Ectodermal cell (in vitro differentiated cells): ENCODE measurements at regions not wholly inside any gene's neighbourhood (a gene's known extent, or its start where the extent isn't known, plus 50 kb on each side); places are given as distances from the start of the nearest gene placed in this dataset.

Source experiments
- H3K27ac ChIP-seq: 2 replicates; pipeline ENCODE4 v1.7.0; 2013; ENCODE audit warnings: mild to moderate bottlenecking, low read depth, low read length; ENCODE audit not compliant: insufficient read depth, poor library complexity, severe bottlenecking
- H3K27me3 ChIP-seq: 2 replicates; pipeline ENCODE4 v1.7.0; 2013; ENCODE audit warnings: mild to moderate bottlenecking, low read length; ENCODE audit not compliant: insufficient read depth, control insufficient read depth, poor library complexity, severe bottlenecking
- H3K36me3 ChIP-seq: one replicate; pipeline ENCODE4 v1.7.0; 2013; ENCODE audit warnings: low read length; ENCODE audit not compliant: control insufficient read depth, insufficient read depth
- H3K4me1 ChIP-seq: one replicate; pipeline ENCODE4 v1.7.0; 2013; ENCODE audit warnings: low read length; ENCODE audit not compliant: control insufficient read depth, insufficient read depth
- H3K4me3 ChIP-seq: 2 replicates; pipeline ENCODE4 v1.7.0; 2013; ENCODE audit warnings: low read depth, low read length, control low read depth; ENCODE audit not compliant: insufficient read depth
- H3K9me3 ChIP-seq: 2 replicates; pipeline ENCODE4 v1.7.0; 2013; ENCODE audit warnings: mild to moderate bottlenecking, low read length, moderate library complexity; ENCODE audit not compliant: control insufficient read depth
- WGBS, 2 experiments: methylation state at CpG; one replicate each; pipeline ENCODE4 v1.1.7; 2013; ENCODE audit warnings: missing lambda C conversion rate in 2 of 2; 5-methylcytosine and 5-hydroxymethylcytosine counted together

DNA sequence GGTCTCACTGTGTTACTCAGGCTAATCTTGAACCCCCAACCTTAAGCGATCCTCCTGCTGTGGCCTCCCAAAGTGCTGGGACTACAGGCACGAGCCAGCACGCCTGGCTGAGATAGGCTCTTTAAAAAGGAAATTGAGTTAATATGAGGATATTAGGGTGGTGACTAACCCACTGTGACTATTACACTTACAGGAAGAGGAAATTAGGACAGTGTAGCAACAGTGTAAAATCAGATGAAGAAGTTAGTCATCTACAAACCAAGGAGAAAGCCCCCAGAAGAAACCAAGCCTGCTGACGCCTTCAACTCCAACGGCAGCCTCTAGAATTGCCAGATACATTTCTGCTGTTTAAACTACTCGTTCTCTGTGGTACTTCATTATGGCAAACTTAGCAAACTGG lies 711.9 kb downstream of the SUCLG1 start:
- no peaks in the 10 kb centered on the region for H3K36me3 ChIP-seq
- no peaks in the 10 kb centered on the region for H3K27me3 ChIP-seq
- H3K4me3 ChIP-seq, result no peak overlapping the region
- whole genome bisulfite sequencing, 2 experiments, result 94 to 95% methylated on average over 6 of the region's 6 CpGs
- no peak overlapping the region for H3K27ac ChIP-seq
- no peaks in the 10 kb centered on the region for H3K9me3 ChIP-seq
- no peaks in the 10 kb centered on the region for H3K4me1 ChIP-seq

DNA sequence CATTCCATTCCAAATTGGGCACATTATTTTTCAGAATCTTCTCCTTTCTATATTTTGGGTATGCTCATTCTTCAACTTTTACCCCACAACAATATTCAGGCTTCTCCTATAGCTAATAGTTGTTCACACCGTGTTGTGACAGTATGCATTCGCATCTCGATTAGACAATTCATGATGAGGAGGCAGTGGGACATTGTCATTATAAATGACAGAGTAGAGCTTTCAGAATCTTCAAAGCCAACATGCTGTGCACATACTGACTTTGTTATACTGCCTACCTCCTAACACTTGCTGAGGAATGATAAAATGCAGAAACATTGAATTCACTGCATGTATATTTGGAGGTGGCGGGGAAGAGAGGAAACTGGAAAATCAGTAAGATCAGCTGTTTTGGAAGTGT lies 714.2 kb downstream of the SUCLG1 start:
- Histone ChIP-seq H3K9me3 (no peaks in the 10 kb centered on the region), H3K27ac (no peak overlapping the region), H3K27me3 (no peaks in the 10 kb centered on the region), H3K4me1 (no peaks in the 10 kb centered on the region), H3K4me3 (no peak overlapping the region), H3K36me3 (no peaks in the 10 kb centered on the region)
- WGBS, 2 experiments, result 72 to 75% methylated on average over 4 of the region's 4 CpGs

DNA sequence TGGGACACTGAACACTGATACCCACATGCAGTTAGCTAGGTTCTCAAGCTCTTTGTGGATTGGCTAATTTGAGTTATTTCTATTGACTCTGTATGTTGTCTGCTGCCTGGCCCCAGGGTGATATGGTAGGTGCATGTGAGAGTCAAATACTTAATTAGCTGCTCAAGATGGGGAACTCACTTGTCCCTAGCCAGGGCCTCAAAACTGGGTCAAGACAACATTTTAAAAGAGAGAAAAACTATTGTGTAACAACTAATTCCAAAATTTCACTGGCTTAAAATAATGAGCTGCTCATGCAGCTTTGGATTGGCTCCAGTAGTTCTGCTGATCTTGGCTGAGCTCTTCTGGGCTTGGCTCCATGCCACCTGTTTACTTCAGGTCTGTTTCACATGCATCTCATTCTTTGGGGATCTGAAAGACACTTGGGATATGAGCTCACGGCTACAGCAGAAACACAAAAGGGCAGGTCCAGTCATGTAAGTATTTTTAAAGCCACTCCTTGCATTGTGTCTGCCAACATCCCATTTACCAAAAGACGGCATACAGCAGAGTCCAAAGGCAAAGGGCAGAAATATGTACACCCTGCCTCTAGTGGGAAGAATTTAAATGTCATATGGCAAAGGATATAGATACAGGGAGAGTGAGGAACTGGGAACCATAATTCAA lies 716.8 kb downstream of the SUCLG1 start:
- Histone ChIP-seq H3K36me3 (no peaks in the 10 kb centered on the region), H3K4me3 (no peak overlapping the region)
- WGBS, 2 experiments, result 87 to 94% methylated on average over 2 of the region's 2 CpGs

DNA sequence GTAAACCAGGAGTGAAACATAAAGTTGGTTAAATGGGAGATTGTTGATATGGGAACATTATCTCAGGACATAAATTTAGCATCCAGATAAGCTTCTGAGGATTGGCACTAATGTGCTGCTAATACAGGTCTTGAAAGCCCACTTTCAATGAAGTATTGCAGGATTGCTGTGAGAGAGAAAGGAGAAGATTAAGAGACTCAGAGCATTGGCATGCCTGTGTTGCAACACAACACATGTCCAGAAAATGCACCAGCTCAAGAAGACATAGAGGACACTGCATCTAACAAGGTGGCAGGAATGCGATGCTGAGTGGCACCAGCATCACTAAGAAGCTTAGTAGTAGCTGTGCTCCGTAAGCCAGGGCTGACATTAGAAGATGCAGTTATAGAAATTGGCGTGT lies 728.9 kb downstream of the SUCLG1 start:
- 89 to 95% methylated on average over 3 of the region's 3 CpGs for WGBS, 2 experiments
- no peaks in the 10 kb centered on the region for H3K9me3 ChIP-seq
- no peaks in the 10 kb centered on the region for H3K27me3 ChIP-seq
- H3K4me1 ChIP-seq, result no peaks in the 10 kb centered on the region
- no peak overlapping the region for H3K4me3 ChIP-seq
- H3K27ac ChIP-seq, result no peak overlapping the region
- no peaks in the 10 kb centered on the region for H3K36me3 ChIP-seq

More for the DNA sequence above, 716.8 kb downstream of the SUCLG1 start:
- Histone ChIP-seq H3K27me3 (no peaks in the 10 kb centered on the region), H3K4me1 (no peaks in the 10 kb centered on the region), H3K27ac (no peak overlapping the region), H3K9me3 (no peaks in the 10 kb centered on the region)

DNA sequence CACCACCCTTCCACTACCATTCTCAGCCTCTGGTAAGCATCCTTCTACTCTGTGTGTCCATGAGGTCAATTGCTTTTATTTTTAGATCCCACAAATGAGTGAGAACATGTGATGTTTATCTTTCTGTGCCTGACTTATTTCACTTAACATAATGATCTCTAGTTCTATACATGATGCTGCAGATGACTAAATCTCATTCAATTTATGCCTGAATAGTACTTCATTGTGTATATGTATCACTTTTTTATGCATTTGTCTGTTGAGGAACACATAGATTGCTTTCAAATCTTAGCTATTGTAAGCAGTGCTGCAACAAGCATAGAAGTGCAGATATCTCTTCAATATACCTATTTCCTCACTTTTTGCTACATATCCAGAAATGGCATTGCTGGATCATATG lies 733.3 kb downstream of the SUCLG1 start:
- Histone ChIP-seq H3K36me3 (no peaks in the 10 kb centered on the region), H3K4me3 (no peak overlapping the region), H3K27ac (no peak overlapping the region), H3K9me3 (no peaks in the 10 kb centered on the region), H3K27me3 (no peaks in the 10 kb centered on the region), H3K4me1 (no peaks in the 10 kb centered on the region)

DNA sequence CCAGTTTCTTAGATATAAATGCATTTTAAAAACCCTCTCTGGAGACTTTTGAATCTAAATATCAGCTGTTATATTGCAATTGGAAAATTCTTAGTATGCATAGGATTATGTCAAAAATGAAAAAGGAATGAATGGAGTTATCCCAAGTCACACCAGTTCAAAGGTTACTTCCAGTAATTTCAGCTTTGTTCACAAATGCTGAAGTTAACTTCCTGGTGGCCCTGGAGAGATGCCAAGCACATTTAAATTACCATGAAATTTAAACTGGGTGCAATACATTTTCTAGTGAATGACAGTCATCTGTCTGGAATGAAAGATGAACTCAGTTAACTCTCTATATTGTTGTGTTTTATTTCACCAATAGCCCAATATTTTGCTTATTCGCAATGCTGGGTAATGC lies 753.9 kb downstream of the SUCLG1 start:
- 100% methylated on average over 1 of the region's 1 CpG; no CpG with 5 or more reads in 1 of the 2 experiments for WGBS, 2 experiments

DNA sequence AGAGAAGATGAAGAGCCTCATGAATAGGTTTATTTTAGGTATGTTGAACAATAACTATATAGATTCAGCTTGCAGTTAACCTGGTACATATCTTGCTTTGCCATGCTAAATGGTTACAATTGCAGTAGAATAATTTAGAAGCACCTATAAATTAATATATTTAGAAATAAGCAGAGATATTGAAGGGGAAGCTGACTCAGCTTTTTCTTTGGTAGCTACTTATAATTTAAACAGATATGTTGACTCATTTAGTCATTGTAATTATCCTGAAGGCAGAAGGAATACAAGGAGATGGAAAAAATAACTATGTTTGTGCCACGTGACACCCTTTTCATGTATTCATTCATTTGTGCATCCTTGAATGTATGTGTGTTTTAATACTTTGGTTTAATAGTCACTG lies 755.5 kb downstream of the SUCLG1 start:
- no peaks in the 10 kb centered on the region for H3K27me3 ChIP-seq
- WGBS, 2 experiments, result 80 to 94% methylated on average over 1 of the region's 1 CpG

More for the DNA sequence above, 753.9 kb downstream of the SUCLG1 start:
- H3K36me3 ChIP-seq, result no peaks in the 10 kb centered on the region
- no peaks in the 10 kb centered on the region for H3K9me3 ChIP-seq
- H3K4me3 ChIP-seq, result no peak overlapping the region
- no peaks in the 10 kb centered on the region for H3K4me1 ChIP-seq
- no peak overlapping the region for H3K27ac ChIP-seq
- no peaks in the 10 kb centered on the region for H3K27me3 ChIP-seq

DNA sequence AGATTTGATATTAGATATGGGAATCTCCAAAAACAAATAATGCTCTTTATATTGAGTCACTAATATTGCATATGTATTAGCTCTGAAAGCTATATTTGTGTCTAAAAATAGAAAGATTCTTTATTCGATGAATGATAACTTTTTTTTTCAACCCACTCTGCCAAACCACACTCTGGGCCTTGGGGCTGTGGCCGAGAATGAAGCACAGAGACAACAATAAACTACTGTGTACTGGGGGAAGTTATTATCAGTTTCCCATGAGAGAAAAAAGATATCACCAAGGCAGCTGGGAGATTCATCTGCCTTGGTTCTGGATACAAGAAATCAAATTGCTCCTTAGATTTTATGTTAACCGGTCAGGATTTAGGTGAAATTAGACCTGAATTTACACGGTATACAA lies 762.2 kb downstream of the SUCLG1 start:
- no peaks in the 10 kb centered on the region for H3K9me3 ChIP-seq
- no peak overlapping the region for H3K4me3 ChIP-seq
- WGBS, 2 experiments, result 44 to 67% methylated on average over 3 of the region's 4 CpGs
- H3K4me1 ChIP-seq, result no peaks in the 10 kb centered on the region
- no peaks in the 10 kb centered on the region for H3K27me3 ChIP-seq
- no peak overlapping the region for H3K27ac ChIP-seq
- no peaks in the 10 kb centered on the region for H3K36me3 ChIP-seq

More for the DNA sequence above, 755.5 kb downstream of the SUCLG1 start:
- H3K4me3 ChIP-seq, result no peak overlapping the region
- no peaks in the 10 kb centered on the region for H3K4me1 ChIP-seq
- H3K9me3 ChIP-seq, result no peaks in the 10 kb centered on the region
- no peaks in the 10 kb centered on the region for H3K36me3 ChIP-seq
- no peak overlapping the region for H3K27ac ChIP-seq

DNA sequence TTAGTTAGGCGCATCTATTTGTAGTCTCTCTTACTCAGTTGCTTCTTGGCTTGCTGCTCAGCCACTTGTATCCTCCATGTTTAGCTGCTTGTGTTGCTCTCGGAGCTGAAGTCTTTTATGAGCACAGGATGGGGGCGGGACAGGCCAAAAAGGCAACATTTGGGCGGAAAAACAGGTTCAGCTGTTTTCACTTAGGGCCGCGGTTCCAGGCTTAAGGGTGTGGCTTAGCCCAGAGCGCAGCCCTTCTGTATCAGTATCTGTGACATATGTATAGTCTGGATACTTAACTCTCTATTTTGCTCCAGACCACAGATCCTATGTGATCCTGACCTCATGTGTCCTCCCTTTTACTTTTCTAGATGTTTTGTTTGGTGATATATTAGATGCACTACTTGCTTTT lies 763.5 kb downstream of the SUCLG1 start:
- H3K9me3 ChIP-seq, result no peaks in the 10 kb centered on the region
- H3K27ac ChIP-seq, result no peak overlapping the region
- no peaks in the 10 kb centered on the region for H3K4me1 ChIP-seq
- H3K4me3 ChIP-seq, result no peak overlapping the region
- H3K27me3 ChIP-seq, result no peaks in the 10 kb centered on the region
- H3K36me3 ChIP-seq, result no peaks in the 10 kb centered on the region
- WGBS, 2 experiments, result 90 to 96% methylated on average over 7 of the region's 7 CpGs

DNA sequence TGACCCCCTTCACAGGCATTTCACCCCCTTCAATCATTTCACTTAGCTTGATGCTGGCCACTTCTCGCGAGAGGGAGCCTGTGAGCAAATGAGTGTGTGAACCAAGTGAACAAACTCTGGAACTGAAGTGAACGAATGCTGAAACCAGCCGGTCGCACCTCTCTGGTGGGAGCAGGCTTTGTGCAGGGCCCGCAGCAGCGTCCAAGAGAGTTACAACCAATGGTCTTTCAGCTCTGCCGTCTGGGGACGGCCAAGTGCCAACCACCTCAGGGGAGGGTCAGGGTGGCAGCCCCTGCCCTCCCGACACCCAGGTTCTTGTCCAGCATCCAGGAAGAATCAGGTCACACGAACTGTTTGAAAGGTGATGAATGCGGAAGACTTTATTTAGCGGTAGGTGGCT lies 764.0 kb downstream of the SUCLG1 start:
- WGBS, 2 experiments, result 86 to 88% methylated on average over 13 of the region's 13 CpGs
- Histone ChIP-seq H3K4me1 (no peaks in the 10 kb centered on the region), H3K9me3 (no peaks in the 10 kb centered on the region), H3K27me3 (no peaks in the 10 kb centered on the region), H3K4me3 (no peak overlapping the region), H3K27ac (no peak overlapping the region), H3K36me3 (no peaks in the 10 kb centered on the region)

DNA sequence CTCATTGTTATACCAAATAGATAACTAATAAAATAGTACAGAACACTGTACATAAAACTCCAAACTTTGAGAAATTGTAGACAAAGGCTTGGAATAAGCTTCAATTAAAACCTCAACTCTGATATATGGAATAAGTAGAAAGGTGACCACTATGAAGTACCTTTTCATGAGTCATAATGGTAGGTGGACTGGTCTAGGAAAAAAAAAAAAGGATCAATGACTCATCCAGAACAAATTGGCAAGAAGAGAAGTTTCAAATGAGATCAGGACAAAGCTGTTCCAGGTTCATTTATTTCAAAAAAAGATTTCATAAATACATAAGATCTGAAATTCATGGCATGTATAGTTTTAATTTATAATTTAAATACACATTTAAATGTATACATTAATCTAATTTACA lies 769.7 kb downstream of the SUCLG1 start:
- H3K4me3 ChIP-seq, result no peak overlapping the region
- H3K27me3 ChIP-seq, result no peaks in the 10 kb centered on the region
- no peaks in the 10 kb centered on the region for H3K4me1 ChIP-seq
- no peak overlapping the region for H3K27ac ChIP-seq
- H3K9me3 ChIP-seq, result no peaks in the 10 kb centered on the region
- H3K36me3 ChIP-seq, result no peaks in the 10 kb centered on the region
